Jurkat, Clone E6-1 (cell line): ENCODE measurements at regions not wholly inside any gene's neighbourhood (a gene's known extent, or its start where the extent isn't known, plus 50 kb on each side); places are given as distances from the start of the nearest gene placed in this dataset.

Source experiments
- DNase-seq: peaks from one replicate; pipeline ENCODE4 v3.0.0-alpha.2; 2011; ENCODE audit warnings: low read depth, low spot score
- H3K4me3 ChIP-seq: 2 replicates; pipeline ENCODE4 v1.5.1; 2011; ENCODE audit warnings: mild to moderate bottlenecking, low read length, control low read depth, moderate library complexity

DNA sequence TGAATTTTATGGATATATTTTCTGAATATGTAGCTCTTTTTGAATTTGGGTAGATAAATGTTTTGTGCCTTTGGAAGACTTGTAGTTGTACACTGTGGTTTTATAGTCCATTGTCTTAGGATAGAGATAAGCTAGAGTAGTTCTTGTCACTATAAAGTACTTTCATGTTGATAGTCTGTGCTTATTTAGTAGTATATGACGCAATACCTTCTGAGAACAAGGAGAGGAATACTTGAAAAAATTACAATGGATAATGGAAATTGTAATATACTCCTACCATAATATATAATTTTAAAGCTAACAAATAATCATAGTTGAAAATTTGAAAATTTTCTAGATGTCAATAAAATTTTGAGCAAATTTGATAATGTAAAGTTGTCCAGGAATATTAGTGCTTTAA is 664.0 kb downstream of the TLE4 start:
- no peak for DNase-seq
- no peak overlapping the region for H3K4me3 ChIP-seq

DNA sequence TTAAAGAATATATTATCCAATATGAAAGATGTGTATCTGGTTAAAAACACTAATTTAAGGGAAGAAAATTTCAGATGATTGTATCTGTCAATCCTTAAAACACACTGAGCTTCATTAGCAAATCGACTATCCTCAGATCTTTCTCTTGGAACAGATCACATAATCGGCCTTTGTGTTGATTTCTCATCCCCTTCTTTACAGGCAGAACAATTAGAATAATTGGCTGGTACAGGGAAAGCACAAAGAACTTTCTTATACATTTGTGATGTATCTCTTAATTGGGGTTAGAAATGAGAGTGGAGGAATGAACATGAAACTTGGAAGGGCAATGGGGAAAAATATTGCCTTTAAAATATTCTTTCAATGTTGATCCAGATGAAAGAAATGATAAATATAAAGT is 662.1 kb downstream of the TLE4 start:
- H3K4me3 ChIP-seq = no peak overlapping the region
- no peak for DNase-seq

DNA sequence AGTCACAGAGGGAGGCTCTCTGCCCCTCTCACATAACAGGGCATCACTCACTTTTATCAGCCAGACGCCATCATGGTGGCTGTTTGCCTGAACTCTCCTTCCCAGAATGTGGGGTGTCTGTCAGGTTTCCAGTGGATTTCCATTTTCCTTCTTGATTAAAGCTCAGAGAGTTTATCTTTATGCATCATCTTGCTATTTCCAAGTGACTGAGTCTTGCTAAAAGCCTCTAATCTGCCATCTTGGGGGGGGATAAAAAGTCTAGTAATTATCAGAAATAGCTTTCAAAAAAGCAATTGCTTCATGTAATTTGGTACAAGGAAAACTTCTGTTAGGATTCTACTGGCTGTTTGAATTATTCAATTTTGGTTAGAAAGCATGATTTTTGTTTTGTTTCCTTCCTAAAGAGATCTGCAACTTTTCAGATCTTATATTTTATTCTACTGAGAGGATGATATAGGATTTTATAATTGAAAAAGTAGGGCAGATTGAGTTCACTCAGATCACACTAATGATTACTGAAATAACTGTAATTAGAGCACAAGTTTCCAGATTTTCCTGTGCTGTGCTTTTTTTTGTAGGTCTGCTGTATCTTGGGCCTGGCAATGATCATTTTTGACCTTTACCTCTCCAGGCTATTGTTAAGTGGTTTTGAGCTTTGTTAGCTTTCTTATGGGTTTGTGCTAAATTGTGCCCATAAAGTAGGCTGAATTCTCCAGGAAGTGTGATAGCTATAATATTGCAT is 661.5 kb downstream of the TLE4 start:
- no peak for DNase-seq
- H3K4me3 ChIP-seq = no peak overlapping the region

DNA sequence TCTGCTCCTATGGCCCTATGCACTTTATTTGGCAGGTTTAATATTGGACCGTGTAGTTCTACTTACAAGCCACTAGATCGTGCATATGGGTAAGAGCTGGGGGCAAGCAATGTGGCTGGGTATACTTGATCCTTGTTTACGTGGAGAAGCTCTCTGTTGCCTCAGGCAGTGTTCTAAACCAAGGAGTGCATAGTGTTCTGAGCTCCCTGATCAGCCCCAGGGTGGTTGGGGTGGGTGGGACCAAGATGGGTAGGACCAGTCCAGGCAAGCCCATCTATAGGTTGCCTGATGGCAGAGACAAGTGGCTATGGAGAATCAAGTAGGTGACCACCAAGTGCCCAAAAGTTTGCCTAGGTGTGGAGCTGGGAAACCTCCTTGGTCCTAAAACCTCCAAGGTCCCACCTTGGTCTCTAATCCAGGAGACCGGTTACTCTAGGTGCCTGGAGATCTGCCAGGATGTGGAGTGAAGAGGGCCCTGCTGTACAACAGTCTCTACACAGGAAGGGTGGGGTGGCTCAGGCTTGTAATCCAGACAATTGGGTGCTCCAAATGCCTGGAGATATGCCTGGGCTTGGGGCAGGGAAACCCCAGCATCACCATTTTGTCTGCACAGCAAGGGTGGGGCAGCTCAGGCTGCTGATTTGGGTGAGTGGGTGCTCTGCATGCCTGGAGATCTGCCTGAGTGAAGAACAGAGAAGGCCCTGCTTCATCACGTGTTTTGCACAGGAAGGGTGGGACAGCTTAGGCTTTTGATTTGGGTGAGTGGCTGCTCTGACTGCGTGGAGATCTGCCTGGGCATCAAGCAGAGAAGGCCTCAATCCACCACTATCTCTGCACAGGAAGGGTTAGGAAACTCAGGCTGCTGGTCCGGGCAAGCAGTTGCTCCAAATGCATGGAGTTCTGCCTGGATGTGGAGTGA is 659.8 kb downstream of the TLE4 start:
- H3K4me3 ChIP-seq = no peak overlapping the region
- no peak for DNase-seq

DNA sequence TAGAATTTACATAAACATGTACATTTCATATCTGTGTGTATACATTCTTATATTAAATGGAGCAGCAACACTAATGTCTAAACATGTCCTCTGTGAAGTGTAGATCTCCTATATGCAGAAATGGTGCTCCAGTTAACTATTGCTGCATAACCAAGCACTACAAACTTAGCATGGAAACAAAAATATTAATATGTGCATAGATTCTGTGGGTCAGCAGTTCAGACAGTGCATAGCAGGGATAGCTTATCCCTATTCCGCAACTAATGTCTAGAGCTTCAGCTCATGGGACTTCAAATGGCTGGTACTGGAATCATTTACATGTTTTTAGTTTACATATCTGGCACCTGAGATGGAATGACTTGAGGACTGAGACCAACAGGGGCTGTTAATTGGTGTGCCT is 652.1 kb downstream of the TLE4 start:
- no peak overlapping the region for H3K4me3 ChIP-seq
- no peak for DNase-seq

DNA sequence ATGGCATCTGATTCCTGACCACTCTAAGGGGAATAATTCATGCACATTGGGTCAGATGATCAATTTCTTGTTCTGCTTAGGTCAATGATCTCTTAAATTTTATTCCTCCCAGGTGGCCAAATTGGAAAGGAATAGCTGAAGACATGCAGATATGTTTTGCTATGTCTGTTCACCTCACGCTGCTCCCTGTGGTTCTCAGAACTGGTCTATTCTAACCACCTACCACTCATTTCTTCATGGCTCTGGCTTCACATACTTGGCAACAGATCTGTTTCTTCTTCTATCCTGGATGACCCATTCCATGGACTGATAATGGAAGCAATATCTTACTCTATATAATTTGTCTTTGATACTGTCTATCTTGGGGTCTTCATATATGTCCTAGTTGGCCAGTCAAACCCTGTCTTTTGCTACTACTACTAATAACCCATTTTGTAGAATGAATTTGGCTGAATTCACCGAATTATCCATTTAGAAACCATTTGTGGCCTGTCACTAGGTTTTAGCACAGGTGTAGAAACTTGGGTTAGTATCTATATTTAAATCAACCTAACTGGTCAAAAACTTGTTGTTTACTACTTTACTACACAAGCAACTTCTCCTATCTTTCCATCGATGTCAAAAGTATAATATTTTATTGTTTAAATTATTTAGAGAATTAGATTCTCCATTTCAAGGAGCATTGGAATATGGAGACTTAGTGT is 650.9 kb downstream of the TLE4 start:
- DNase-seq = no peak
- H3K4me3 ChIP-seq = no peak overlapping the region

DNA sequence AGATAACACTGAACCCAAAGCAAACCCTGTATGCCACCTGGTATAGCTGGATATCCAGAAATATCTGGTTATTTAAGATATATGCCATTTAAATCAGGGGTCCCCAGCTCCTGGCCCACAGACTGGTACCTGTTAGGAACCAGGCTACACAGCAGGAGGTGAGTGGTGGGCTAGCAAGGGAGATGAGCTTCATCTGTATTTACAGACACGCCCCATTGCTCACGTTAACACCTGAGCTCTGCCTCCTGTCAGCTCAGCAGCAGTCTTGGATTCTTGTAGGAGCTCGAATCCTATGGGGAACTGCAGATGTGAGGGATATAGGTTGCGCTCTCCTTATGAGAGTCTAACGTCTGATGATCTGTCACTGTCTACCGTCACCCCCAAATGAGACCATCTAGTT is 646.6 kb downstream of the TLE4 start:
- DNase-seq = no peak
- no peak overlapping the region for H3K4me3 ChIP-seq

DNA sequence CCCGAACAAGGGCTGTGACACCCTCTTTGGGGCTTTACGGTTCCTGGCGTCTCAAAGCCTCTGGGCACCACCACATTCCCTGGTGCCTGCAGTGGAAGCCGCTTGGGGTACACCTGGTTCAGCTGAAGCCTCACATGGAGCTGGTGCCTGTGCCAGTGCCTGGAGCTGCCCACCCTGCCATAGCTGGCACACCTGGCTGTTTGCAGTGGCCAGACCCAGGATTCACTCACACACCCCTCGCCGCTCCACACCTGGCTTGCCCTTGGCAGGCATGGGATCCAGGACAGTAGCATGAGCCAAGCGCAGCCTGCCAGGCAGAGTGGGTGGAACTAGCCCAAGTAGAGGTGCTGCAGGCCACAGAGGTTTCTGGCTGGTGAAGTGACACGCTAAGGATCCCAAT is 641.8 kb downstream of the TLE4 start:
- no peak overlapping the region for H3K4me3 ChIP-seq
- no peak for DNase-seq

DNA sequence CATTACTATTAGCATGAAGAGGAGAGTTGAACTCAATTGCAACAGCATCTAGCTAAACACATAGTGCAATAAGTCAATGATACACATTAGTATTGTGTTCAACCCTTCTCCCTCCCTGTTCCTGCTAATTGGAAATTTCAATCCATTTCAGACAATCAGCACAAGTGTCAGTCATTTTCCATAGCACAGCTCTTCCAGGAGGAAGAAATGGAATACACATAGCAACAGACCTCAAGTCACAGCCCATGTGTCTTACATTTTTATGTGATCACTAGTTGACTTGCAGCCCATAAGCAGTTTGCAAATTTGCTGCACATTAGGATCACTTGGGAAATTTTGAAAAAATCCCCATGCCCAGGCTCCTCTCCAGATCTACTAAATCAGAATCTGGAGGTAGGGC is 636.9 kb downstream of the TLE4 start:
- H3K4me3 ChIP-seq = no peak overlapping the region
- DNase-seq = no peak

DNA sequence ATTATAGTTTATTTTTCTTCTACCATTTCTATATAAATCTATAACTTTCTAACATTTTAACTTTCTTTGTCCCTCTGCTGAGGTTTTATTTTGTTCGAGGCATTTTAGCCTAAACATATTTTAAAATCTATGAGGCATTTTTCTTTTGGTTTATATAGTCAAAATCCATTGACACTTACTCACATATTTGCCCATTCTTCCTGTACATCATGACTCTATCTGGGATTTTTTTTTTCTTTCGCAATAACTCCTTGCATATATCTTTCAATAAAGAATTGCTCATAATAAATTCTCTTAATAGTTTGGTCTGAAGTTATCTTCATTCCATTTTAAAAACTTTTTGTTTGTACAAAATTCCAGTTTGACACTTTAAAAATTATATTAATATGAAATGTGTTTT is 632.3 kb downstream of the TLE4 start:
- DNase-seq = no peak

DNA sequence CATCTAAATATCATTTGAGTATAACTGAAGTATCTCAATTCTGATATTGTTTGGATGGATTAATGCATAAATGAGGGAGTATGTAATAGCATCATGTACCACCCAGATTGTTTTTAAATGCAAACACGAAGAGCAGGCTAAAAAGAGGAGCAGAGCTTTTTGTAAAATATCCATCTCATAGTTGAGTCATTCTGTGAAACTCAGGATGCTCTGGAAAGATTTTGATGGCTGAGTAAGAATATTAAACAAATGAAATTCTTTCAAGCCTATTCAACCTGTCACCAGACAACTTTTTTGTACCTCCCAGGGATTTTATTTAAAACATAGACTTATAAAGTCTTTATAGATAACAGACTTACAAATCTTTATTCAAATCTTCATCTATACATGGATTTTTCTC is 625.9 kb downstream of the TLE4 start:
- no peak for DNase-seq
- no peak overlapping the region for H3K4me3 ChIP-seq

More for the DNA sequence above, 632.3 kb downstream of the TLE4 start:
- no peak overlapping the region for H3K4me3 ChIP-seq

DNA sequence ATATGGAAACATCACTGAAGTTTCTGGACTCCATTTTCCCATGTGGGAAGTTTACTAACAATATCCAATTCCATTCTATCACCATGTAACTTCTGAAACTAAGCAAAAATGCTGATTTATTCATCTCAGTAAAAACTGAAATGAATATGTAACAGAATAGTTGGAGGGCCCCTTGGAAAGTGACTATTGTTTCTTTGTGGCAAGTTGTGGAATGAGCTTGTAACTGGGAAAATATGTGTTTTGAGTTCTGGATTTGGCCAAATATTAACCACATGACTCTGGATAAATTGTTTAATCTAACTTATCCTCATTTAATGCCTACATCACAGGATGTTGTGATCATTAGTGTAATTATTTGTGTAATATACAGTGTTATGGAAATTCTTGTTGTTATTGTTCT is 619.3 kb downstream of the TLE4 start:
- no peak for DNase-seq
- H3K4me3 ChIP-seq = no peak overlapping the region

DNA sequence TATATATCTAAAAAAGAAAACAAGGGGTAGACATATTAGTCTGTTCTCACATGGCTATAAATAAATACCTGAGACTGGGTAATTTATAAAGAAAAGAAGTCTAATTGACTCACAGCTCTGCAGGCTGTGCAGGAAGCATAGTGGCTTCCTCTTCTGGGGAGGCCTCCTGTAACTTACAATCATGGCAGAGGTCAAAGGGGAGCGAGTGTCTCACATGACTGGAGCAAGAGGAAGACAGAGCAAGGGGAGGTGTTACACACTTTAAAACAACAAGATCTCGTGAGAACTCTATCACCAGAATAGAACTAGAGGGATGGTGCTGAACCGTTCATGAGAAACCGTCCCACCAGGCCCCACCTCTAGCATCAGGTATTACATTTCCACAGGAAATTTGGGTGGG is 616.8 kb downstream of the TLE4 start:
- DNase-seq = no peak
- H3K4me3 ChIP-seq = no peak overlapping the region

DNA sequence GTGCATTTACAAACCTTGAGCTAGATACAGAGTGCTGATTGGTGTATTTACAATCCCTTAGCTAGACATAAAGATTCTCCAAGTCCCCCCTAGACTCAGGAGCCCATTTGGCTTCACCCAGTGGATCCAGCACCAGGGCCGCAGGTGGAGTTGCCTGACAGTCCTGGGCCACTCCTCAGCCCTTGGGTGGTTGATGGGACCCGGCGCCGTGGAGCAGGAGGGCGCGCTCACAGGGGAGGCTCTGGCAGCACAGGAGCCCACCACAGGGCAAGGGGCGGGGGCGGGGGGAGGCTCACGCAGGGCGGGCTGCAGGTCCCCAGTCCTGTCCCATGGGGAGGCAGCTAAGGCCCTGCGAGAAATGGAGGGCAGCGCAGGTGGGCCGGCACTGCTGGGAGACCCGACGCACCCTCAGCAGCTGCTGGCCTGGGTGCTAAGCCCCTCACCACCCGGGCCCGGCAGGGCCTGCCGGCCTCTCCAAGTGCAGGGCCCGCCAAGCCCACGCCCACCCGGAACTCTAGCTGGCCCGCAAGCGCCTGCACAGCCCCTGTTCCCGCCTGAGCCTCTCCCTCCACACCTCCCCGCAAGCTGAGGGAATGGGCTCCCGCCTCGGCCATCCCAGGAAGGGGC is 613.5 kb downstream of the TLE4 start:
- no peak overlapping the region for H3K4me3 ChIP-seq
- no peak for DNase-seq

DNA sequence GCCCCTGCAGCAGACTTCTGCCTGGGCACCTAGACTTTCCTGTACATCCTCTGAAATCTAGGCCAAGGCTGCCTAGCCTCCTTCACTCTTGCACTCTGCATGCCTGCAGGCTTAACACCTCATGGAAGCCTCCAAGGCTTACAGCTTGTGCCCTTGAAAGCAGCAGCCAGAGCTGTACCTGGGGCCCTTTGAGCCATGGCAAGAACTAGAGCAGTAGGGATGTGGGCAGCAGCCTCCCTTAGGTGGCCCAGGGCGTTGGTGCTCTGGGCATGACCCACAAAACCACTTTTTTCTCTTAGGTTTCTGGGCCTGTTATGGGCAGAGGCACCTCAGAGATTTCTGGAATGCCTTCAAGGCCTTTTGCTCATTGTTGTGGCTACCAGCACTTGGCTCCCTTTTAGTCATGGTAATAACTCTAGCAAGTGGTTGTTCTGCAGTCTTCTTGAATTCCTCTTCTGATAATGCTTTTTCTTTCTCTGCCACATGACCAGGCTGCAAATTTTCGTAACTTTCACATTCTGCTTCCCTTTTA is 606.2 kb downstream of the TLE4 start:
- DNase-seq = no peak
- no peak overlapping the region for H3K4me3 ChIP-seq

DNA sequence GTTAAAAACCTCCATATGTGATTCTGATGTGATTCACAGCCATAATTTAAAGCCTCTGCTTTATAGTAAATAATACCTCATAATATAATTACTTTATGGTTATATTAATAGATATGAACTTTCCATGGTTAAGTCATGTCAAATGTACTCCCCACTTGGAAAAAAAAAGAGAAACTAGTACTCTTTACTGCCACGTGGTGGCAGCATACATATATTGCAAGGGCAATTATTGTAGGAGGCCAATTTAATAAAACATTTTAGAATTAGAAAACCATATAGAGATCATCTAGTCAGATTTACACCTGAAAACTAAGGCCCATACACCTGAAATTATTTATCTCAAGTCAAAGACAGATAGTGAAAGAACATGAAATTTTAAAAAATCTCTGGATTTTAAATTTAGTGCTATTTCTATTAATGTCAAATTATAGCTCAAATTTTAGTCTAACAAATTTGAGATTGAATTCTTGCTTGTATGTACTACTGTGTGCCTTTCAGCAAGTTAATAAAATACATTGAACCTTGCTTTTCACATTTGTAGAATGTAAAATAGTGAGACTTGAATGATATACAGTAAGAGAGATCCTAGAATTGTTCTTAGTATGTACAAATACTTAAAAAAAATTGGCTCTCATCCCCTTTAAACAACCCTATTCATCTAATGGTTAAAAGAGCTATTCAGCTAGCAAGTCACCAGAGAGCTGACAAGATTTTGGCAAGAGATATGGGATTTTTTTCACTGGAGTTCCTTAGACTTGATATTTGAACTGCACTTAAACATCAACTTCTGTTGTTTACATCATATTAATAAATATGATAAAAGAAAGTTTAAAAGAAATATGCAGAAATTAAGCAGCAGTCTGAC is 603.8 kb downstream of the TLE4 start:
- H3K4me3 ChIP-seq = no peak overlapping the region
- DNase-seq = peak; percentile 40

DNA sequence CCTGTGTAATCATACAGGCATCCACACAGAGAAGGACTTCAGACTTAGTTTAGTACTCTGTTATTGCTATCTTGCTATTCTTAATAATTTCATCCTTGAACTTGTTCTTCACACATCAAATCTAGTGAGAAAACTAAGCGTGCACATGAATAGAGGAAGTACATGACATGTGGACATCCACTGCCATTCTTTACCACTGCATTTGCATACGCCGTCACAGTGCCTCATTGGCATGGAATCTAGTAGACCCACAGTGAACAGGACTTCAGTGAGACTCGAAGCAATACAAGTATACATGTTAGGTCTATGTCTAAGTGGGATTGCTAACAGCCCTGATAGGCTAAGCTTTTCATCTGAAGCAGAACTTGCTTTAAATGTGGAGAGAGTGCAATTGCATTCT is 592.1 kb downstream of the TLE4 start:
- no peak for DNase-seq
- H3K4me3 ChIP-seq = no peak overlapping the region

DNA sequence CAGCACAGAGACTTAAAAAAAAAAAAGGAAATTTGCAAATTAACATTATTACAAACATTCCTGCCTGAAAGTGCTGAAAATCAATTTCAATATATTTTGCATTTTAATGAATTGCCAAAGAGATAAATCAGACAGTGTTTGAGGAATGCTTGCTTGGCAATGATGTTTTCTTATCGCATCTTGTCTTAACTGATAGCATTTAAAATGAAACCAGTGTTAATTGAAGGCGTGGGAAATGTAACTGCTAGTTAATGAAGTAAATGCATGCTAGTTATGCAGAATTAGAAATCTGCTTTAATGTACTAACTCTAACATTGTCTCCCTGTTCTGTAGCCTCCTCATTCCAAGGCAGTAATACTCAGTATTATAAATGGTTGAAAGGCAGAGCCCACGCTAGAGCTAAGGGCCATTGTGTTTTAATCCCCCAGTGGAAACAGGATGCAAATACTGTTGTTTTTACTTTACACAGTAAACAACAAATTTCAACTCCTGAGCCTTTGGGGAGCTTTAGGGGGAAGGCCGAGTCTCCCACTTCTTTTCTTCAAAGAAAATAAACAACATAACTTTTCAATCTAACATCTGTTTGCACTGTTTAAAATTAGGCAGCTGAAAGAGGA is 586.9 kb downstream of the TLE4 start:
- no peak overlapping the region for H3K4me3 ChIP-seq
- no peak for DNase-seq
